ENCODE measurements at regions not wholly inside any gene's neighbourhood (a gene's known extent, or its start where the extent isn't known, plus 50 kb on each side); places are given as distances from the start of the nearest gene placed in this dataset.

DNA sequence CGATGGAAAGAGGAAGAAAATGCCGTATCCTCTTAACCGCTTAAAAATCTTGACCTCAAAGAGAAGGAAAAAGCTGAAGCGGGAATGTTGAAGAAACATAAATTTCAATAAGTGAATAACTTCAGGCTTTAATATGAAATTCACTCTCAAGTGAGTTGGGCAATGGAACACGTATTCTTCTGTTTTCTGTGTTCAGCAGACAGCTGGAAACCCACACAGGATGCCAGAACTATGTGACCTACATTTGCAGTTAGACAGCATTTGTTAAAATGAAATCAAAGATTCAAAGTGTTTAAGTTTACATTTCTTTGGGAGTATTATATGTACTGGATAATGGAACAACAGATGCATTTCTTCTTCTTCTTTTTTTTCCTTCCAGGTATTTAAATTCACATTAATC, 80.5 kb upstream of the SPATS2L start:
- TF ChIP-seq, protein P1, sequence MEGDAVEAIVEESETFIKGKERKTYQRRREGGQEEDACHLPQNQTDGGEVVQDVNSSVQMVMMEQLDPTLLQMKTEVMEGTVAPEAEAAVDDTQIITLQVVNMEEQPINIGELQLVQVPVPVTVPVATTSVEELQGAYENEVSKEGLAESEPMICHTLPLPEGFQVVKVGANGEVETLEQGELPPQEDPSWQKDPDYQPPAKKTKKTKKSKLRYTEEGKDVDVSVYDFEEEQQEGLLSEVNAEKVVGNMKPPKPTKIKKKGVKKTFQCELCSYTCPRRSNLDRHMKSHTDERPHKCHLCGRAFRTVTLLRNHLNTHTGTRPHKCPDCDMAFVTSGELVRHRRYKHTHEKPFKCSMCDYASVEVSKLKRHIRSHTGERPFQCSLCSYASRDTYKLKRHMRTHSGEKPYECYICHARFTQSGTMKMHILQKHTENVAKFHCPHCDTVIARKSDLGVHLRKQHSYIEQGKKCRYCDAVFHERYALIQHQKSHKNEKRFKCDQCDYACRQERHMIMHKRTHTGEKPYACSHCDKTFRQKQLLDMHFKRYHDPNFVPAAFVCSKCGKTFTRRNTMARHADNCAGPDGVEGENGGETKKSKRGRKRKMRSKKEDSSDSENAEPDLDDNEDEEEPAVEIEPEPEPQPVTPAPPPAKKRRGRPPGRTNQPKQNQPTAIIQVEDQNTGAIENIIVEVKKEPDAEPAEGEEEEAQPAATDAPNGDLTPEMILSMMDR (IDR thresholded peaks at IDR 0.05): no peak
- no peak for TF ChIP-seq POLR2A (IDR thresholded peaks at IDR 0.05; ENCODE audit: low read depth)

All from esophagus muscularis mucosa (tissue), 3 donors.